Upper lobe of left lung (tissue), 4 donors: ENCODE measurements at regions not wholly inside any gene's neighbourhood (a gene's known extent, or its start where the extent isn't known, plus 50 kb on each side); places are given as distances from the start of the nearest gene placed in this dataset.

ENCODE experiments used
- EP300 ChIP-seq, 4 donors: sonication (generic); formaldehyde crosslinking; IDR thresholded peaks; one replicate each; pipeline ENCODE4 v1.5.1; 2017; ENCODE audit warnings: antibody characterized with exemption in 4 of 4, control low read depth in 2 of 4
- POLR2A ChIP-seq, 4 donors: fragments of 450-650 bp; IDR thresholded peaks; one replicate each; pipeline ENCODE4 v1.5.1; 2016 to 2017; ENCODE audit warnings: antibody characterized with exemption in 4 of 4, mild to moderate bottlenecking in 2 of 4
- POLR2AphosphoS5 ChIP-seq, 2 donors: sonication (generic); formaldehyde crosslinking; IDR thresholded peaks; one replicate each; pipeline ENCODE4 v1.5.1; 2017; ENCODE audit warnings: antibody characterized with exemption in 2 of 2
- TF ChIP-seq, protein P1 (sequence below), 6 experiments: fragments of 450-650 bp in 4 of 6; fragments of 200-600 bp in 2 of 6; sonication (generic) in 2 of 6; IDR thresholded peaks; one replicate each; pipeline ENCODE4 v1.5.1; 2016 to 2019; ENCODE audit warnings: antibody characterized with exemption in 6 of 6

DNA sequence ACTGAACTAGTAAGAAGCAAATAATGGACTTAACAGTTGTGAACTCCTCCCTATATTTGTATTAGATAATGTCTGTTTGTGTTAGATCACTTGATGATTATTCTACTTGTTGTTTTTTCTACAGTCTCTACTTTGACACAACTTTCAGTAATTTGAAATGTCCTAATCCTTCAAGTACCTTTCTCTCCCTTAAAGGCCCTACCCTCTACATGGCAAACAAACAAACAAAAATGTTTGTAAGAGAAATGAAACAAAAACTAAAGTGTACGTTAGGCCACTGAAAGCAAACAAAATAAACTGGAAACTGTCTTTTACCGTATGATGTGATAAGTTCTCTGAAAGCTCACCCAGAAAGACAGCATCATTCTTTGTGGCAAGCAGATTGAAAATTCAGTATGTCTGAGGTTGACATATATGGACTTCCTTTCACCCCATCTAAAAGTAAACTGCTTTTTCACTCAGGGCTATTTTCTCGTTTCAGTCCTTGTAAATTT, 255.9 kb upstream of the SNX7 start:
- TF ChIP-seq, protein P1, sequence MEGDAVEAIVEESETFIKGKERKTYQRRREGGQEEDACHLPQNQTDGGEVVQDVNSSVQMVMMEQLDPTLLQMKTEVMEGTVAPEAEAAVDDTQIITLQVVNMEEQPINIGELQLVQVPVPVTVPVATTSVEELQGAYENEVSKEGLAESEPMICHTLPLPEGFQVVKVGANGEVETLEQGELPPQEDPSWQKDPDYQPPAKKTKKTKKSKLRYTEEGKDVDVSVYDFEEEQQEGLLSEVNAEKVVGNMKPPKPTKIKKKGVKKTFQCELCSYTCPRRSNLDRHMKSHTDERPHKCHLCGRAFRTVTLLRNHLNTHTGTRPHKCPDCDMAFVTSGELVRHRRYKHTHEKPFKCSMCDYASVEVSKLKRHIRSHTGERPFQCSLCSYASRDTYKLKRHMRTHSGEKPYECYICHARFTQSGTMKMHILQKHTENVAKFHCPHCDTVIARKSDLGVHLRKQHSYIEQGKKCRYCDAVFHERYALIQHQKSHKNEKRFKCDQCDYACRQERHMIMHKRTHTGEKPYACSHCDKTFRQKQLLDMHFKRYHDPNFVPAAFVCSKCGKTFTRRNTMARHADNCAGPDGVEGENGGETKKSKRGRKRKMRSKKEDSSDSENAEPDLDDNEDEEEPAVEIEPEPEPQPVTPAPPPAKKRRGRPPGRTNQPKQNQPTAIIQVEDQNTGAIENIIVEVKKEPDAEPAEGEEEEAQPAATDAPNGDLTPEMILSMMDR (IDR thresholded peaks at IDR 0.05): no peak
- TF ChIP-seq POLR2A (IDR thresholded peaks at IDR 0.05) (no peak), POLR2AphosphoS5 (IDR thresholded peaks at IDR 0.05) (no peak), EP300 (IDR thresholded peaks at IDR 0.05) (no peak)
